DMS114 treated with DMSO at 0.1 percent for 48 hours (cell line): ENCODE measurements at regions not wholly inside any gene's neighbourhood (a gene's known extent, or its start where the extent isn't known, plus 50 kb on each side); places are given as distances from the start of the nearest gene placed in this dataset.
"Not testable (repeated sequence)": the region's sequence is repeated elsewhere in the genome, so short reads cannot be mapped to it uniquely, and the experiment has no call there.

Source experiments
- DNase-seq: peaks from one replicate; lab custom pipeline; 2025; ENCODE audit not compliant: unreplicated experiment; lab: John Stamatoyannopoulos, UW

- DNase-seq: not testable (repeated sequence)
Measured at GRCh38 chr6:86478316-86478715, 459.0 kb upstream of the HTR1E start.

DNA sequence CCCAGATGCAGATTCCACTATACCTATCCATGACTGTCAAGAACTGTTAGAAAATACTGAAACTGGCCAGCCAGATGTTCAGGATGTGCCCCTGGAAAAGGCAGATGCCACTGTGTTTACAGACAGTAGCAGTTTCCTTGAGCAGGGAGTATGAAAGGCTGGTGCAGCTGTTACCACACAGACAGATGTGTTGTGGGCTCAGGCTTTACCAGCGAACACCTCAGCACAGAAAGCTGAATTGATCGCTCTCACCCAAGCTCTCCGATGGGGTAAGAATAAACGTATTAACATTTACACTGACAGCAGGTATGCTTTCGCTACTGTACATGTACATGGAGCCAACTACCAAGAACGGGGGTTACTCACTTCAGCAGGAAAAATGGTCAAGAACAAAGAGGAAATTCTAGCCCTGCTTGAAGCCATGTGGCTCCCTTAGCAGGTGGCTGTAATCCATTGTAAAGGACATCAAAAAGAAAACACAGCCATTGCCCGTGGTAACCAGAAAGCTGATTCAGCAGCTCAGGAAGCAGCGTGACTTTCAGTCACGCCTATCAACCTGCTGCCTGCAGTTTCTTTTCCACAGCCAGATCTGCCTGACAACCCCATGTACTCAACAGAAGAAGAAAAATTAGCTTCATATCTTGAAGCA, 459.7 kb upstream of the HTR1E start:
- DNase-seq: no peak

- DNase-seq: no peak
Measured at GRCh38 chr6:86476311-86476710, 461.0 kb upstream of the HTR1E start.

DNA sequence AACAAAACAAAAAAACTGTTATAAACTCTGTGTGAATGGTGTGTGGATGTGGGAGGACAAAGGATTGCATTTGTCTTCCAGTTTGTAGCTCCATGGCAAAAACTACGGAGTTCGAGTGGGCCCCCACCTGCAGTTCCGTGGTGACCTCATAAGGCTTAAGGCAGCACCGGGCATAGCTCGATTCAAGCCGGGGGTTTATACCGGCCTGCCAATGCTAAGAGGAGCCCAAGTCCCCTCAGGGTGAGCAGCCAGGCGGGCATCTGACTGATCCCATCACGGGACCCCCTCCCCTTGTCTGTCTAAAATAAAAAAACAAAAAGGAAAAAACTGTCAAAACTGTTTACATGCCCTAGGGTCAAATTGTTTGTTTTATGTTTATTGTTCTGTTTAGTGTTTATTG, 463.2 kb upstream of the HTR1E start:
- DNase-seq: no peak

DNA sequence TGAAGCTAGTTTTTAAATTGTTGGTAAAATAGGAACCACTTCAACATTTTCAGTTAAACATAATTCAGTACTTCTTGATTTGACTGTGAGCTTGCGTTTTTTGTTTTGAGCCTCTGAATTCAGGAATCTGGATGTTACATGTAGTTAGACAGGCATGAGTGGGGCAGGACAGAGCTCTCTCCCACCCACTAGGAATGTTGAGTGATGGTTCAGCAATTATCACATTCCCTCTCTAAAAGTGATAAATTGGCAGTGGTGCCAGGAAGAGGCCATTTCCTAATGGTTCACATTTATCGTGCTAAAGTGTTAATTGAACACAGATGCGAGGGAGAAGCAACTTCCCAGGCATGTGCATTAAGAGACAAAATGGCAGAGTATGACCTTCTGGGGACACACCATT, 465.5 kb upstream of the HTR1E start:
- no peak for DNase-seq

DNA sequence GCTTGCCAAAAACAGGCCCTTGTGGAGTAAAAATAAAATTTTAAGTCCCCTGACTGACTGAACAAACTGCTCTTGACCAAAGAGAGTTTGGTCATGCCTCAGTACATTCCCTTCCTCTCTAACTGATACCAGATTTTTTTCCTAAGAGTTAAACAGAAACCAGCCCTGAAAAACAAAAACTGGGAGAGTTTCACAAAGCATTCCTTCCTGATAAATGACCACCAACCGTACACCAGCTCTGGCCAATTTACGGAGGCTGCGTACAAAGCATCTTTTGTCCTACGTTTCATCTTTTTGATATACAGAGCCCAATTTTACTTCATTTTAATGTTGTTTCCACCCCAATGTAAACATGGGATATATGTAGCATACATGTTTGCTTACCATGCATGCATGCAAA, 477.4 kb upstream of the HTR1E start:
- no peak for DNase-seq

GRCh38 chr6:86456821-86457220, 480.5 kb upstream of the HTR1E start:
- DNase-seq: no peak

DNA sequence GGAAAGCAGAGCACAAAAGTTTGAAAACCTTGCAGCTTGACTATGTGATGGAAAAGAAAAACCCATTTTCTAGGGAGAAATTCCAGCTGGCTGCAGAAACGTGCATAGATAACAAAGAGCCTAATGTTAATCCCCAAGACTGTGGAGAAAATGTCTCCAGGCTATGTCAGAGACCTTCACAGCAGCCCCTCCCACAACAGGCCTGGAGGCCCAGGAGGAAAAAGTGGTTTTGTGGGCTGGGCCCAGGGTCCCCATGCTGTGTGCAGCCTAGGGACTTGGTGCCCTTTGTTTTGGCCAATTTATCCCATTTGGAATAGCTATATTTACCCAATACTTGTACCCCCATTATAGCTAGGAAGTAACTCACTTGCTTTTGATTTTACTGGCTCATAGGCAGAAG, 484.1 kb upstream of the HTR1E start:
- no peak for DNase-seq

- DNase-seq: no peak
Measured at GRCh38 chr6:86448398-86448797, 488.9 kb upstream of the HTR1E start.

- no peak for DNase-seq
Measured at GRCh38 chr6:86440608-86441007, 496.7 kb upstream of the HTR1E start.

DNA sequence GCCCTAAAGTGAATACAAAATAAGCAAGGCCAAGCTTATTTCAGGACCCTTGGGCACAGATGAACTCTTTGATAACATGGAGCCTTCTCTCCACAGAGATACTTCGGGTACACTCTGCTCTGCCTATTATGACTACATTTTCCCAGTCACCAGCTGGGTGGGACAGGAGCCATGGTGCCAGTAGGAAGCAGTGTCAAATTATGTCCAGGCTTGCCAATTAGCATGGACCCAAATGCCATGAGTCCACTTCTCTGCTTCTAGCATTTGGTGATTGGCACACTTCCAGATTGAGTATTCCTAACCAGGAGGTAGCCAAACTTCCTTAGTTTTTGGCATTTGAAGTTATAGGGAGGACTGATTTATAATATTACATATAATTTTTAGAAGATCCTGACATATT, 513.8 kb upstream of the HTR1E start:
- DNase-seq: no peak

GRCh38 chr6:86412057-86412456, 525.3 kb upstream of the HTR1E start:
- no peak for DNase-seq

GRCh38 chr6:86407128-86407527, 530.2 kb upstream of the HTR1E start:
- DNase-seq: no peak

- not testable (repeated sequence) for DNase-seq
Measured at GRCh38 chr6:86392850-86393249, 544.5 kb upstream of the HTR1E start.

GRCh38 chr6:86380571-86381125, 556.7 kb upstream of the HTR1E start:
- DNase-seq: no peak

DNA sequence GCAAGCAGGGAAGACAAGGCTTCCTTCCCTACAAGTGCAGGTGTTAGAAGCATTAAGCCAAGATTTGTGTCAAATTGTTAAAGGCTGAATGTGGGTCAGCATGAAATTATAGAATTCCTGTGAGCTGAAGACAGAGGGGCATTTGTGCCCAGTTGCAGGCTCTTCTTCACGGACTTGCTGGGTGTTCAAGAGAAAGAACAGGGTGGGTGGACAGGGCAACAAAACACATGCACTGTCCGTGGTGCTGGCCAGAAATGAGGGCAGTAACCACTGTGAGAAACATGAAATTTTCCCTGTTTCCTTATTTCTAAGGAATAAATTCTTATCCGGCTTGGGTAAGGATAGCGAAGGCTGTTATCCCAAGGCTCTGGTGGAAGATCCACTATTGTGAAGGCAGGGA, 579.5 kb upstream of the HTR1E start:
- DNase-seq: no peak

DNA sequence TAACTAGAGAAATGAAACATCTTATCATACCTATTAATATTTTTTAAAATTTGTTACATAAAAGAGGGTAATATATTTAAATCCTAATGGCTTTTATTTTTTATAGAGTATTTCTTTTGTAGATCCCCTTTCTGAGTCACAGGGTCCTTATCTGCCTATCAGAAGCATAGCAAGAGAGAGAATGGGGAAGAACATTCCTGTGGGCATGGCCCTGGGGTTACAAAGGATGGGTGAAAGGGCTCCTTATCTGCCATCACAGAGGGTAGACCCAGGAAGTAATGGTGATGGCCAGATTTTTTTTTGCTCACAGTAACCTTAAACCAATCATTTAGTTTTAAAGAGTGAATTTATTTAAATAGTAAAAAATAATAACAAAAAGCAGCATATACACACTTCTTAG, 582.1 kb upstream of the HTR1E start:
- no peak for DNase-seq

DNA sequence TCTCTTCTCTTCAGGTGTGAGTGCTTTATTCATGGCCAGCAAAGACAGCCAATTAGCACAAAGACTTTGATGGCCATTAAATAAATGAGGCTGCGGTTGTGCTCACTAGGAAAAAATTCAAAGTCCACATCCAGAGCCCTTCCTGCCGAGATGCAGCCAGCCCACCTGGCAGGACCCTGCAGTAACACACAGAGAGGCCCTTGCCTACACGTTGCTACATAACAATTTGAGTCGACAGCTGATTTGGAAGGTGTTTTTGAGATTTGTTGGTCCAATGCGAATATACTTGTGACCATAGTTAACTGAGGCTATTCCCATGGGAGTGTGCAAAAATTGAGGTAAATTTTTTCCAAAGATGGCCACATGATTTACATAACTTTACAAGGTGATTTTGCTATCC, 605.4 kb upstream of the HTR1E start:
- no peak for DNase-seq

DNA sequence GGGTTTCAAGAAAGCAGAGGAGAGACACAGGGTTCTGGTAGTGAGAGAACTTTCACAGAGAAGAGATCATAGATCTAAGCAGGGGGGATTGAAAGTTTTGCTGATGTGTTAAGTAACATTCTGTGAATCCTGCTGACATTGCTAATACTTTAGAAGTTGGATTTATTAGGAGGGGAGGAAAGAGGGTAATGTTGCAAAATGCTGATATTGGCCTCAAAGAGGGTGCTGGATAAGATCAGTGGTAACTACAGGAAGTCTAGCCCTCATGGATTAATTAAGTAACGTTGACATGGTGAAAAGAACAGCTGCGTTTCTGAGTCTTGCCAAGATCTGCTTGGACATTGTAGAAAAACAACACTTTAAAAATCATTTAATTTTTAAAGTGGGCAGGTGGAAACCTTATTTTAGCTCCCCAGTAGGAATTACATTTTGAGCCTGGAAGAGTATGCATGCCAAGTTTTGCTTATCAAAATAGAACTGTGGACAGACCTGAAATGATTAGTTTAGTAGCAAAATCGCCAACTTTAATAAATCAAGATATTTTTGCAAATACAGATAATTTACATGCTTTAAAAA, 606.0 kb upstream of the HTR1E start:
- DNase-seq: no peak

- DNase-seq: no peak
Measured at GRCh38 chr6:86306210-86306609, 631.1 kb upstream of the HTR1E start.

DNA sequence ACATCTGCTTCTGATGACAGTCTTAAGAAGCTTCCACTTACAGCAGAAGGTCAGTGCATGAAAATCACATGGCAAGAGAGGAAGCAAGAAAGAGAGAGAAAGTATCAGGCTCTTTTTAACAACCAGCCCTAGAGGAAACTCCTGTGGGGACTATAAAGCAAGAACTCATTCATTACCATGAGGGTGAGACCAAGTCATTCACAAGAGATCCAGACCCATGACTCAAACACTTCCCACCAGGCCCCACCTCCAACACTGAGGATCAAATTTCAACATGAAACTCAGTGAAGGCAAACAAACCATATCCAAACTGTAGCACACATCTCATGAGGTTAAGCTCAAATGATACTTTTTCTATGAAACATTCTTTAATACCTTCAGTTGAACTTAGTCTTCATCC, 643.2 kb upstream of the SYNCRIP start:
- DNase-seq: no peak

GRCh38 chr6:86284809-86285480, 642.3 kb upstream of the SYNCRIP start:
- not testable (repeated sequence) for DNase-seq
